ENCODE measurements at regions not wholly inside any gene's neighbourhood (a gene's known extent, or its start where the extent isn't known, plus 50 kb on each side); places are given as distances from the start of the nearest gene placed in this dataset.

DNA sequence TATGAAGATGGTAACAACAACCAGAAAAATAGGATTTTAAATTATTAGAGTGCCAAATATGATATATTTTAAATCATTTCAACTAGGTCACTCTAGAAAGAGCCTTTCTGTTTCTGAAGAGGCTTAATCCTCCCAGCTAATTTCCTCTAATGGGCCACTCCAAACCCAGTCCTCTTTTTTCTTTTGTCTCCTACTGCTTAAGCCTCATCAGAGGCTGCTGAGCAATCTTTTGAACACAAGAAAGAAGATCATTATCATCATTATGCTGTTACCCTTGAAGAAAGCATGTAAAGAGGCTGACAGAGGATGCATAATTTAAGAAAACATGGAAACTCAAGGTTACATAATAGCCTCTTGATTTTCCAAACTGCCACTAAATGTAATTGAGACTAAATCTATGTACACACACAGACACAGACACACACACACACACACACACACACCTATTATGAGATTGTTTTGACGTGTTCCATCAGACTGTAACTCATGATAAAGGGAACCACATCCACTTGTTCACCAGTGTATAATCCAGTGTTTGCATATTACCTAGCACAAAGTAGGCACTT lies 519.6 kb downstream of the METTL15 start:
- Histone ChIP-seq H3K4me1 (ENCODE audit: insufficient read depth, insufficient read length) (no peaks in the 10 kb centered on the region), H3K9ac (ENCODE audit: insufficient read length, low read depth) (no peak overlapping the region), H3K27me3 (ENCODE audit: insufficient read depth, insufficient read length) (no peaks in the 10 kb centered on the region), H3K4me3 (ENCODE audit: insufficient read length, low read depth) (no peak overlapping the region), H3K9me3 (ENCODE audit: insufficient read depth, low read length) (no peaks in the 10 kb centered on the region), H3K36me3 (ENCODE audit: insufficient read depth, insufficient read length, low read length) (no peaks in the 10 kb centered on the region)
- no peak for TF ChIP-seq SUZ12 (IDR thresholded peaks at IDR 0.05; ENCODE audit: extremely low read depth, insufficient read depth, insufficient read length)
- TF ChIP-seq ZNF274 (IDR thresholded peaks at IDR 0.05; ENCODE audit: low read depth, low read length), result no peak
- no peak for TF ChIP-seq YY1 (IDR thresholded peaks at IDR 0.05; ENCODE audit: insufficient read depth, insufficient read length)
- DNase-seq (ENCODE audit: low read depth, low spot score), result no peak

DNA sequence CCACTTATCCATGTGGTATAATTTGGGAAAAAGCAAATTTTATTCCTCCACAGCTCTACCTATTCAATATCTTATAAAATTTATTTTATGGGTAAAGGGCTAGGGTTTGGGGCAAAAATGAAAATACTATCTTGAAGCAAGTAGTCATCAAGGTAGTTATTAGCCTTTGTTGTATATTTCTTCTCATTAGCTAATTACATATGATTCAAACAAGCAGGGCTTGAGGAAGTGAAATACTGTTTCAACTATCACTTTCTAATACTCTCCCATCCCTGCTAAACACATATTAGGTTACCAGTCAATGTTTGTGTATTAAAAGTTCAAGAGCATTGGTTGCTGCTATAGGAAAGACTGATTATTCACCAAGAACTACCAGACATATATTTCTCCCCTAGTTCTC lies 517.3 kb downstream of the METTL15 start:
- Histone ChIP-seq H3K9ac (ENCODE audit: insufficient read length, low read depth) (no peak overlapping the region), H3K4me3 (ENCODE audit: insufficient read length, low read depth) (no peak overlapping the region), H3K36me3 (ENCODE audit: insufficient read depth, insufficient read length, low read length) (no peaks in the 10 kb centered on the region), H3K9me3 (ENCODE audit: insufficient read depth, low read length) (no peaks in the 10 kb centered on the region), H3K4me1 (ENCODE audit: insufficient read depth, insufficient read length) (no peaks in the 10 kb centered on the region), H3K27me3 (ENCODE audit: insufficient read depth, insufficient read length) (no peaks in the 10 kb centered on the region)
- DNase-seq (ENCODE audit: low read depth, low spot score), result no peak
- TF ChIP-seq SUZ12 (IDR thresholded peaks at IDR 0.05; ENCODE audit: extremely low read depth, insufficient read depth, insufficient read length) (no peak), ZNF274 (IDR thresholded peaks at IDR 0.05; ENCODE audit: low read depth, low read length) (no peak)

DNA sequence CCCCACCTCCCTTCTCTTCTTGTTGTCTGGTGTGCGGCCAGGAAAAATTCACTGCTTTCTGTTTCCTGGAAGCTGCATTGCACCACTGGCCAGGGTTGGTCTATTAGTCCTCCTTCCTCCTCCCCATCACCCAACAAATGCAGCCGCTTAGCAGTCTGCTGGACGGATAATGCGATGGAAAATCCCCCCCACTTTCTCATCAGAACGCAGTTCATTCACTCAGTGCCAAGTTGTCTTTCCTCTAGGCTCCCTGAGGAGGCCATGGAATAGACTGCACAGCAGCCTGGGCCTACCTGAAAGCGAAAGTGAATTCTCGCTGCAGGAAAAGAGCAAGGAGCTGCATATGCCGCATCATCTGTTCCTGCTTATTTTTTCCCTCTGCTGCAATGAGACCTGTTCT lies 513.6 kb downstream of the METTL15 start:
- H3K27me3 ChIP-seq (ENCODE audit: insufficient read depth, insufficient read length), result no peaks in the 10 kb centered on the region
- H3K4me1 ChIP-seq (ENCODE audit: insufficient read depth, insufficient read length), result no peaks in the 10 kb centered on the region
- H3K36me3 ChIP-seq (ENCODE audit: insufficient read depth, insufficient read length, low read length), result no peaks in the 10 kb centered on the region
- TF ChIP-seq ZNF274 (IDR thresholded peaks at IDR 0.05; ENCODE audit: low read depth, low read length) (no peak), SUZ12 (IDR thresholded peaks at IDR 0.05; ENCODE audit: extremely low read depth, insufficient read depth, insufficient read length) (no peak), YY1 (IDR thresholded peaks at IDR 0.05; ENCODE audit: insufficient read depth, insufficient read length) (no peak)
- no peak for DNase-seq (ENCODE audit: low read depth, low spot score)
- no peak overlapping the region for H3K4me3 ChIP-seq (ENCODE audit: insufficient read length, low read depth)
- no peaks in the 10 kb centered on the region for H3K9me3 ChIP-seq (ENCODE audit: insufficient read depth, low read length)
- no peak overlapping the region for H3K9ac ChIP-seq (ENCODE audit: insufficient read length, low read depth)

DNA sequence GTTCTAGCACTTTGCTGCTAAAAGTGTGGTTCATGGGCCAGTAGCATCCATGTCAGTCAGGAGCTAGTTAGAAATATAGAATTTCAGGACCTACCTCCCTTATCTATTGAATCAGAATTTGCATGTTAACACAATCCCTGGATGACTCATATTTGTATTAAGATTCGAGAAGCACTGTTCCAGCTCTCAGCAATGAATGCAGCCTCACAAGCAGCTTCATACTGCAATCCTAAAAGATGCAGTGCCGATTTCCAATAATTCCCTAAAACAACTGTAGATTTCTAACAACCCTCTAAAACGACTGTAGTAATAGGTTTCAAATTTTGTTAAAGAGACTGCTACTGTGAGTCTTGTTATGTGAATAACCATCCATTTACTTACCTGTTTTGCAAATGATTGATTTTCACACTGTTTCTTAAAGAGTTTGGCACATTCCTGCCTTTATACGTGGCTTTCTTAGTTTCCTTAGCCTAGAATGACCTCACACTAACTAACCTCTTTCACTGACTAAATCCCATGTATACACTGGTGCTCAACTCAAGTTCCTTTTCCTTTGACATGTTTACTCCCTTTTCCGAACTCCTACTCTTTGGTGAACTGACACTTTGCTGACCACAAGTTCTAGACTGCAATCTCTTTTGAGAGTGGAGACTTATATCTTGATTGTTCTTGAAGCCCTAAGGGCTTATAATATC lies 511.8 kb downstream of the METTL15 start:
- H3K4me1 ChIP-seq (ENCODE audit: insufficient read depth, insufficient read length), result no peaks in the 10 kb centered on the region
- 0 out of 2 replicates have a peak, but pooled peaks cover 2% of the 10 kb centered on the region for H3K9me3 ChIP-seq (ENCODE audit: insufficient read depth, low read length)
- no peak overlapping the region for H3K9ac ChIP-seq (ENCODE audit: insufficient read length, low read depth)
- H3K4me3 ChIP-seq (ENCODE audit: insufficient read length, low read depth), result no peak overlapping the region
- H3K36me3 ChIP-seq (ENCODE audit: insufficient read depth, insufficient read length, low read length), result no peaks in the 10 kb centered on the region
- TF ChIP-seq YY1 (IDR thresholded peaks at IDR 0.05; ENCODE audit: insufficient read depth, insufficient read length) (no peak), SUZ12 (IDR thresholded peaks at IDR 0.05; ENCODE audit: extremely low read depth, insufficient read depth, insufficient read length) (no peak), ZNF274 (IDR thresholded peaks at IDR 0.05; ENCODE audit: low read depth, low read length) (no peak)
- H3K27me3 ChIP-seq (ENCODE audit: insufficient read depth, insufficient read length), result no peaks in the 10 kb centered on the region
- DNase-seq (ENCODE audit: low read depth, low spot score), result no peak

DNA sequence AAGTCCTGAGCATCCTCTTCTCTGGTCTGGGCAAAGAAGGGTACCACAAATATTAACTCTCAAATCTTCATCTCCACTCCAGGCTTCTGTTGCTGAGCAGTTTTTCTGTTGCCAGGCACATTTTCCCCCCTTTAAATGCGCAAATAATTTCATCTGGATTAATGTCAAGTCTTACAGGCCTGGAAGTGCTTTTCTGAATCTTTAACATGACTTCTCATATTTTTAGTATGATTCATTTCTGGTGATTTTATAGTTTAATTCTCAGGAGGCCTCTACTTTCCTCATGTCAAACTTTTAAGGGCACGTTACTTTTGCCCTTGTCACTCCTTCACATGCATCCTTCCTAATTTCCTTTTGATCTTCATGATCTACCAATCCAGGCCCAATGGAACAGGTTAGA lies 510.2 kb downstream of the METTL15 start:
- Histone ChIP-seq H3K36me3 (ENCODE audit: insufficient read depth, insufficient read length, low read length) (no peaks in the 10 kb centered on the region), H3K27me3 (ENCODE audit: insufficient read depth, insufficient read length) (no peaks in the 10 kb centered on the region), H3K9me3 (ENCODE audit: insufficient read depth, low read length) (0 out of 2 replicates have a peak, but pooled peaks cover 4% of the 10 kb centered on the region), H3K9ac (ENCODE audit: insufficient read length, low read depth) (no peak overlapping the region), H3K4me3 (ENCODE audit: insufficient read length, low read depth) (no peak overlapping the region), H3K4me1 (ENCODE audit: insufficient read depth, insufficient read length) (no peaks in the 10 kb centered on the region)
- TF ChIP-seq YY1 (IDR thresholded peaks at IDR 0.05; ENCODE audit: insufficient read depth, insufficient read length) (no peak), SUZ12 (IDR thresholded peaks at IDR 0.05; ENCODE audit: extremely low read depth, insufficient read depth, insufficient read length) (no peak), ZNF274 (IDR thresholded peaks at IDR 0.05; ENCODE audit: low read depth, low read length) (no peak)
- no peak for DNase-seq (ENCODE audit: low read depth, low spot score)

DNA sequence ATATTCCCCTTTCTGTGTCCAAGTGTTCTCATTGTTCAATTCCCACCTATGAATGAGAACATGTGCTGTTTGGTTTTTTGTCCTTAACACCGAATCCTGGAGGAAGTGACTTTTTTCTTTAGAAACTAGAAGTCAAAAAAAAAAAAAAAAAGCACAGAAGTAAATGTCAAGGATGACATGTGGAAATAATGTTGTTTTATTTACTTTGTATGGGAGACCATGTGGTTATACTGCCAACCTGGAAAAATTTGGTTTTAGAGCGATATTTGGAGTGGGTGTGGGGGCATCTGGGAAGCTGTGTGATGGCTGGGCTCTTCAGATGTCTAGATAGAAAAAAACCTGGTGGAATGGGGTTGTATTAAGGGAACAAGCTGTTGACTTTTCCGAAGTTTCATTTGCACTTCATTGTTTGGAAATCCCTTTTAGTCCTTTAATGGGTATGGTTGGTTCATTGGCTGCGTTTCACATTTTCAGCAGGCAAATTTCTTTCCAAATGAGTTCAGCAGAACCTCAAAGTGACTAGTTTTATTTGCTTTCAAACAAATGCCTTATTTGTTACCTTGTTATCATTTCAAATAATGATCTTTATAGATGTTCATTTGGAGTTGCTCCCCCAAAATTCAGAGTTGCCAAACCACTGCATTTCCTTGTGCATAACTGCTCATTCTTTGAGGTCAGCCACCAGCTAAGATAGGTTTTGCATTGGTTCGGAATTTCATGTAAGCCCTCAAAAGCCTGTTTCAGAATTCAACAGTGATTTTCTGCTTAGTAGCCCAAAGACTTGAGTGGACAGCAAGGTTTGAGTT lies 508.2 kb downstream of the METTL15 start:
- TF ChIP-seq ZNF274 (IDR thresholded peaks at IDR 0.05; ENCODE audit: low read depth, low read length) (no peak), SUZ12 (IDR thresholded peaks at IDR 0.05; ENCODE audit: extremely low read depth, insufficient read depth, insufficient read length) (no peak)
- H3K9ac ChIP-seq (ENCODE audit: insufficient read length, low read depth), result no peak overlapping the region
- 0 out of 2 replicates have a peak, but pooled peaks cover 4% of the 10 kb centered on the region for H3K9me3 ChIP-seq (ENCODE audit: insufficient read depth, low read length)
- no peak overlapping the region for H3K4me3 ChIP-seq (ENCODE audit: insufficient read length, low read depth)
- DNase-seq (ENCODE audit: low read depth, low spot score), result no peak
- H3K27me3 ChIP-seq (ENCODE audit: insufficient read depth, insufficient read length), result no peaks in the 10 kb centered on the region
- no peaks in the 10 kb centered on the region for H3K36me3 ChIP-seq (ENCODE audit: insufficient read depth, insufficient read length, low read length)
- H3K4me1 ChIP-seq (ENCODE audit: insufficient read depth, insufficient read length), result no peaks in the 10 kb centered on the region

DNA sequence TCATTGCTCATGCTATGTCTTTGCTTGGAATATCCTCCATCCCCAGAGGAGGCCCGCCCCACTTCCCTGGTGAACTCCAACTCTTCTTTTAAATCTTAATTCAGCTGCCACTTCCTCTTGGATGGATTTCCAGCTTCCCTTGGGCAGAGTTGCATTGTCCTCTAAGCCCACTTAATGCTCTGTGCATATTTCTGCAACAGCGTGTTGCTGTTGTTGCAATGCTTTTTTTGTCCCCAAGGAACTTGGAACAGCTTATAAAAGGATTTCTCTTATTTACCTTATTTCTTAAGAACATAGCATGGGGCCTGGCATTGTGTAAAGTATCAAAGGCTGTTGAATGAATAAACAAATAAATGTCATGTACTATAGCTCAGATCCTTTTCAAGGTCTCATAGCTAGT lies 507.4 kb downstream of the METTL15 start:
- TF ChIP-seq ZNF274 (IDR thresholded peaks at IDR 0.05; ENCODE audit: low read depth, low read length) (no peak), SUZ12 (IDR thresholded peaks at IDR 0.05; ENCODE audit: extremely low read depth, insufficient read depth, insufficient read length) (no peak), YY1 (IDR thresholded peaks at IDR 0.05; ENCODE audit: insufficient read depth, insufficient read length) (no peak)
- Histone ChIP-seq H3K9me3 (ENCODE audit: insufficient read depth, low read length) (0 out of 2 replicates have a peak, but pooled peaks cover 4% of the 10 kb centered on the region), H3K27me3 (ENCODE audit: insufficient read depth, insufficient read length) (no peaks in the 10 kb centered on the region), H3K36me3 (ENCODE audit: insufficient read depth, insufficient read length, low read length) (no peaks in the 10 kb centered on the region), H3K9ac (ENCODE audit: insufficient read length, low read depth) (no peak overlapping the region), H3K4me1 (ENCODE audit: insufficient read depth, insufficient read length) (no peaks in the 10 kb centered on the region), H3K4me3 (ENCODE audit: insufficient read length, low read depth) (no peak overlapping the region)
- no peak for DNase-seq (ENCODE audit: low read depth, low spot score)

Data from NT2/D1 (cell line).